ENCODE measurements at regions not wholly inside any gene's neighbourhood (a gene's known extent, or its start where the extent isn't known, plus 50 kb on each side); places are given as distances from the start of the nearest gene placed in this dataset.

DNA sequence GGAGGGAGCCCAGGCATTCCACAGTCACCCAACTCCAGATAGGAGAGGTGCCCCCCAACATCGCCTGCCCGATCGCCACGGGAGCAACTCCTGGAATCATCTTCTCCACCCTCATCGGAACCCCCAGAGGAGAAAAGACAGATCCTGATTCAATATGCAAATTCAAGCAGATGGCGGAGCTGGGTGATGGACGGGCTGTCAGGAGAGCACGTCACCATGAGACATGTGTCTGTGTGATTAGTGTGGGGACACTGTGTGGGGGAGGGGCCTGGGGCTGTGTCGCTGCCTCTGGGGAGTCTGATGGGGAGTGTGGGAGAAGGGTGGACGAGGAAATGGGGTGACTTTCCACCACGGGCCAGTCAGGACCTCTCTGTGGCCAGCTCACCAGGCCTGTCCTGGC lies 90.2 kb upstream of the CSF3R start:
- DNase-seq, result no peak

DNA sequence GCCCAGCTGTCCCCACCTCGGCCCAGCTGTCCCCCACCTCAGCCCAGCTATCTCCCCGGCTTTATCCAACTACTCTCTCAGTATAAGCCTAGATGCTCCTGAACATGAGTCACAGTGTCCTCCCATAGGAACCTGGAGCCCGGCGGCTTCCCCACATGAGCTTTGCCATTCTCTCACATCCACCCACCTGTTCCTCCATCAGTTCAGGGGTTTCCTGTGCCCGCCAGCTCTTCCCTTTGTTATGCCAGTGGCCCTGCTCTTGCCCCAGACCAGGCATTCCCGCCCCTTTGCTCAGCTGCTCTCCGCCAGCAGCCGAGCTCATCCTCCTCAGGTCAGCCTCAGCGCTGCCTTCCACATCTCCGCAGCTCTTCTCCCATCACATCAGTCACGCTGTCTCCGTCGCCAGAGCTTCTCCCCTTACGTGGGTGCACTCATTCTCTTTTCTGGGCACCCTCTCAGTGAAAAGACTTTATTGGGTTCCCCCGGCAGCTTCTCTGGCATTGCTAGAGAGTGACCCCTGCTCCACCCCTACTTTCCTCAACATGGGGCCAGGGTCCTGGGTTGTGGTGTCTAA lies 89.5 kb upstream of the CSF3R start:
- DNase-seq, result no peak

DNA sequence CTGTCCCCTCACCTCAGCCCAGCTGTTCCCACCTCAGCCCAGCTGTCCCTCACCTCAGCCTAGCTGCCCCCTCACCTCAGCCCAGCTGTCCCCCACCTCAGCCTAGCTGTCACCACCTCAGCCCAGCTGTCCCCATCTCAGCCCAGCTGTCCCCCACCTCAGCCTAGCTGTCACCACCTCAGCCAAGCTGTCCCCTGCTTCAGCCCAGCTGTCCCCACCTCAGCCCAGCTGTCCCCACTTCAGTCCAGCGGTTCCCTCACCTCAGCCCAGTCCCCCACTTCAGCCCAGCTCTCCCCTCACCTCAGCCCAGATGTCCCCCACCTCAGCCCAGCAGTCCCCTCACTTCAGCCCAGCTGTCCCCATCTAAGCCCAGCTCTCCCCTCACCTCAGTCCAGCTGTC lies 88.4 kb upstream of the CSF3R start:
- no peak for DNase-seq

DNA sequence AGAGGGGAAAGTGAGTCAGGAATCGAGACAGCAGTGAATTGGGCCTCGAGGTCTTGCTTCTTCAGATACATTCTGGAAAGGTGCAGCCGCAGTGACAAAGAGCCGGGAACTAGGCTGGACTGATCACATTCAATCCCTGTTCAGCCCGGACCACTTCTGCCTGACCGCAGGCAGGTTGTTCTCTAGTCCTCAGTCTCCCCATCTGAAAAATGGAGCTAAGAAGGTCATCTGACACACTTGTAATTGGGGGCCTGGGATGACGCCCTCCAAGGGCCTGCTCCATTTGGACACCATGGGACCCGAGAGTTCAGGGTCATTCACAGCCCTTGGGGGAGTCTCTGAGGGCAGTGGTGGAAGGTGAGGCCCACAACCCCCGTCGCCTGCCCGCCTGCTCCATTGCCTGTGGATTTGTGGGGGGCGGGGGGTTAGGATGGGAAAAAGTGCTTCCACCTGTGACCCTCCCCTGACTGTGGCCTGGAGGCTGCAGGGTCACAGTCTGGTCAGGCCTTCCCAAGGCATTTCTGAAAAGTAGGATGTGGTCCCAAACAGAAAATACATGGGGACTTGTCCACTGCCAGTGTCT lies 87.9 kb upstream of the CSF3R start:
- no peak for DNase-seq

DNA sequence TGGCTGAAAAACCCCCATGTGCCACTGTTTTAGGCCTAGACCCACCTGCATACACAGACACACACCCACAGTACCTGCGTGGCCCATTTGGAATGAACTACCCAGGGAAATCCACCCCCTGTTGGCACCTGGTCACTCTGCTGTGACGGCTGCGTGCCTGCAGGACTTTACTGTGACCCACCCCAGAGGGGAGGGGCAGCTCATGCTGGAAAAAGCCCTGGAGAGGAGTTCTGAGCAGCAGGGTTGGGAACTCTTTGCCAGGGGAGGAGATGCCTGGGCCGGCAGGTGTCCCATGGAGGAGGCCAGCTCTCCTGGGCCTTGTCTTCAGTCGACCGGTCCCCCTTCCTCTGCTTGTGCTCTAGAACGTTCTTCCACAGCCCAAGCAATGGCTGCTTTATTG lies 87.3 kb upstream of the CSF3R start:
- DNase-seq, result no peak

DNA sequence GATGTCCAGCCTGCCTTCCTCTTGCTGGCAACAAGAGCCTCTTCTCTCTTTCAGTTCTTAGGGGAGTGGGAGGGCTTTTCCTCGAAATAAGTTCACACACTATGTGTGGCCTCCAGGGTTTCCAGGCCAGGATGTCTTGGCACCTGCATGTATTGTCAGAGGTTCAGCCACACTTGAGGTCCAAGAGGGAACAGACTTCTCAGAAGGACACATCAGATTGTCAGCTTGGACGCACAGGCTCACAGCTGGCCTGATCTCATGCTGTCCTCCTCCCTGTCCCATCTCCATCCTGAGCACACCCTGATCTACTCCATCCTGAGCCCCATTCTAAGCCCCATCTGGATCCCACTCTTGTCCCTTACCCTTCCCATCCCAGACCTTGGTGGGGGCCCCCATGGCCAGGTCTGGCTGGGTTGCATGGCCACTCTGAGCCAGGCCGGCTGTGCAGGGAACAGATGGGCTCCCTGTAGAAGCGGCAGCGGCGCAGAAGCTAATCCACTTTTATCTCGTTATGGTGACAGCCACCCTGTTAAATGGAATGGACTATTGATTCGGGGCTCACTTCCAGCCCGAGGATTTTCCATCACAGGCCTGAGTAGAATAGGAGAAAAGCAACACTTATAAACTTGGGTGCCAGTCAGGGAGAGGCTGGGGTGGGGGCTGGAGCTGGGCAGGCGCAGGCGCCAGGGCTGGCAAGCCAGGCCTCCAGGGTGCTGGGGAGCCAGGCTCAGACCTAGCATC lies 85.1 kb upstream of the CSF3R start:
- DNase-seq, result no peak

DNA sequence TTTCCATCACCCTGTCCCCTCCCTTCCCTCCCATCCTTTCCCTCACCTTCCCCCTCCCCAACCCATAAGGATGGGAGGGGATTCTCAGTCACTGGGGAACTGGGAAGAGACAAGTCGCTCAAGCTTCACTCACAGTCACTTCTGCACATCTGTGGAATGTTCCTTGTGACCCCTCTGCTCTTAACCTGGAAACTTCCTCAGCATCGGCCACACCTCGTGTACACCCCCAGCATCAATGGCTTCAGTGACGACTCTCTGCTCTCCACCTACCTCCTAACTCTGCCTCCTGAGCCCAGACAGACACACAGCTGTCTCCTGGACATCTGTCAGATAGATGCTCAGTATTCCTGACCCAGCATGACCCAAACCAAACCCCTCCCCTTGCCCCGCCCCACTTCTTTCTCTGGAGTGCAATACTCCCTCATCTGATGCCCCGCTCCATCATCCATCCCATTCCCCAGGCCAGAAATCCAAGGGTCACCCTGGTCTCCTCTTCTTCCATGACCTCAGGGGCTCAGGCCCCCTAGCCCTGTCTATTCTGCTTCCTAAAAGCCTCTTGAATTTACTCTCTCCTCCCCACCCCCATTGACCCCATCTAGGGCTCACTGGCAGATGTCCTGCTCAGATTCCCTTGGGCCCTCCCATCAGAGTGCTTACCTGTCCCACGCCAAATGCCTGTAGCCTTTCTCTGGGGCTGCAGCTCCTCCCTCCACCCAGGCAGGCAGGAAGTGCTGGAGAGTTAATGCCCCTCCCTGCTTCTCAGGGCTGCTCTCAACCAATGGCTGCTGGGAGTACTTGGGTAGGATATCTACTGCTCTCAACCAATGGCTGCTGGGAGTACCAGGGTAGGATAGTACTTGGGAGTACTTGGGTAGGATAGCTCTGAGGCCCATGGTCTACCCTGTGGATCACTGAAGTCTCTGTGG lies 83.1 kb upstream of the CSF3R start:
- no peak for DNase-seq

DNA sequence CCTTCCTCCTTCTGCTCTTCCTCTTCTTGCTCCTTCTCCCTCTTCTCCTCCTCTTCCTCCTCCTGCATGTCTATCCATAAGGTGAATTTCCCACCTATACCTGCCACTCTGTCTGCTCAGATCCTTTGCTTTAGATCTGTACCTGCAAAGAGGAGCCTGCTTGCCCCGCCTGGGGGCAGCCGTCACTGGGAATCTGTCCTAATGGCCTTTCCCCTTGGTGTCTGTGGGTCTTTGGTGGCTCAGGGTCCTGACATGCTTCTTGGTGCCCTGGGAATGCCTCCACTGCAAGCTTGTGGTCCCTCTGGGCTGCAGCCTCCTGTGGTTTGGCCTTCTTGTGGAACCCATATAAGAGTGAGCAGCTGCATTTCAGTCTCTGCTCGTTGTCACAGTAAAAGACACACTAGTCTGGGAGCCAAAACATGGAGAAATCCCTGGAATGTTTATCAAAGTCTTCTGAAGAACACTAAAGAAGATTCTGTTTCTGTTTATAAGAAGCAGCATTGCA lies 79.5 kb upstream of the CSF3R start:
- DNase-seq, result no peak

DNA sequence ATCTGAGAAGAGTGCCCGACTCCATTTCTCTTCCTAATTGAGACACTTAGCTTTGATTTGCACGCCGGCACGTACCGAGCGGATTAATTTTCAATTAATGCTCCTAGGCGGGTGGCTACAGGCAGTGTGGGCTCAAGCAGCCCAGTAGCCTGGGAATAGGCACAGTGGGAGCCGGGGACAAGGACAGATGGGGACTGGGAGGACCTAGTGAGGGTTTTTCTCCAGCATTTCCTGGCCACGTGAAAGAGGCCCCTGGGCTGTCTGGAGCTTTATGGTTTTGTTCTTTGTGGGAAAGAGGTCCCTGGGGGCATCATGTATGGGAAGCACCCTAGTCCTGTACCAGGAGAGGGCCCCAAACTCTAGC lies 78.6 kb upstream of the CSF3R start:
- DNase-seq, result no peak

DNA sequence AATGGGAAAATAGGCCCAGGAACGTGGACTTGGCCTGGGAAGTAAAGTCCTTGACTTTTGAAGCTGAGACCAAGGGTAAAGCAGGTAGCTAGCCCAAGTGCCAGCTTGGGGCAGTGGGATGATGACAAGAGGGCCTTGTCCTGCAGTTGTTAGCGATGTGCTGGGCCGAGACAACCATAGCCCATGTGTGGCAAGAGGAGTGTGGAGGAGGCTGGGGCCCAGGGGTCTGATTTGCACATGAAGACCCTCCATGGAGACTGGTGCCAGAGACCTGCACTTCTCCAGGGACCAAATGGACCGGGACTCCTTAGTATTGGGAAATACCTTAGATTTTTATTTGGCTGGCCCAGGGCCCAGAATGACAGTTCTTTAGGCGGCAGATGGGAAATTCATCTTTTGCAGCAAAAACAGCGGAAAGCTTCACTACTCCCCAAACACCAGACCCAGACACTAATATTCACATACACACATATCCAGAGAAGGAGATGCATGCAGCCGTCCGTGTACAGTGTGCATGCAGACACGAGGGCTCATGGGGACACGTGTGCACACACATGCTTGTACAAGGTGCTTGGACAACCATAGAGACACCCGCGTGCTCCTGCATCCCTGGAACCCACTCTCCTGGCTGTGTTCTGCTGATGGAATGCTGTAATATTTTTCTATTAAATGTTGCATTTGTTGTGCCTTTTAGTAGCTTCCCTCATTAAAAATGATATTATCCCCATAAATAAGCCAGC lies 78.1 kb upstream of the CSF3R start:
- DNase-seq, result no peak

DNA sequence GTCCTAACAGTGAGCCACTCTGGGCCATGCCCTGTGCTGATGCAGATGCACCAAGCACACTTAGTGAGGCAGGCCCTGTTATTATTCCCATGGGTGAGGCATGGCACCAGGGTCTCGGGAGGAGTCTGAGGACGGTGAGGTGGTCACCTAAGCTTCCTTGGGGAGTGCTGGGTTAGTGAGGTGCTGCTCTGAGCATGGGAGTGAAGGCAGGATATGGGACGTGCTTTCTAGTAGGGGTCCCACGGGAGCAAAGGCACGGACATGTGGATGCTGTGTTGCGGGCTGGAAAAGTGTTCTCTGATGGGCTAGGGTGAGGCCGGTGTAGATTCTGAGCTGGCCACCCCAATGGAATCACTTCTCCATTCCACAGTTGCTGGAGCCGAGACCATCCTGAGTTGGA lies 77.5 kb upstream of the CSF3R start:
- no peak for DNase-seq

DNA sequence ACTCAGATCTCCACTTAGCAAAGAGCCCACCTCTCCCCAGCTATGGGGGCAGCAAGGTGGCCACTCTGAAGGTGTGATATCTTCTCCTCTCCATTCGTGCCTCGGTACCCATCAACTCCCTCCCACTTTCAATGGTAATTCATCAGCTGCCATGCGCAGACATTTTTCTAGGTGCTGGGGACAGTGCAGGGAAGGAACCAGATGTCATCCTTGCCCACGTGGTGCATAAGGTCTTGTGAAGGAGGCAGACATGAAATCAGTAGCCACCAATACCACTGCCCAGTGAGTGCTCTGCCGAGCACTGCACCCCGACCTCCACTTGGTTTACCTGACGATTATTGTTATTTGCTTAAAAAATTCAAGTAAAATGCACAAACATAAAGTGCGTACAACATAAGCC lies 76.3 kb upstream of the CSF3R start:
- DNase-seq, result no peak

DNA sequence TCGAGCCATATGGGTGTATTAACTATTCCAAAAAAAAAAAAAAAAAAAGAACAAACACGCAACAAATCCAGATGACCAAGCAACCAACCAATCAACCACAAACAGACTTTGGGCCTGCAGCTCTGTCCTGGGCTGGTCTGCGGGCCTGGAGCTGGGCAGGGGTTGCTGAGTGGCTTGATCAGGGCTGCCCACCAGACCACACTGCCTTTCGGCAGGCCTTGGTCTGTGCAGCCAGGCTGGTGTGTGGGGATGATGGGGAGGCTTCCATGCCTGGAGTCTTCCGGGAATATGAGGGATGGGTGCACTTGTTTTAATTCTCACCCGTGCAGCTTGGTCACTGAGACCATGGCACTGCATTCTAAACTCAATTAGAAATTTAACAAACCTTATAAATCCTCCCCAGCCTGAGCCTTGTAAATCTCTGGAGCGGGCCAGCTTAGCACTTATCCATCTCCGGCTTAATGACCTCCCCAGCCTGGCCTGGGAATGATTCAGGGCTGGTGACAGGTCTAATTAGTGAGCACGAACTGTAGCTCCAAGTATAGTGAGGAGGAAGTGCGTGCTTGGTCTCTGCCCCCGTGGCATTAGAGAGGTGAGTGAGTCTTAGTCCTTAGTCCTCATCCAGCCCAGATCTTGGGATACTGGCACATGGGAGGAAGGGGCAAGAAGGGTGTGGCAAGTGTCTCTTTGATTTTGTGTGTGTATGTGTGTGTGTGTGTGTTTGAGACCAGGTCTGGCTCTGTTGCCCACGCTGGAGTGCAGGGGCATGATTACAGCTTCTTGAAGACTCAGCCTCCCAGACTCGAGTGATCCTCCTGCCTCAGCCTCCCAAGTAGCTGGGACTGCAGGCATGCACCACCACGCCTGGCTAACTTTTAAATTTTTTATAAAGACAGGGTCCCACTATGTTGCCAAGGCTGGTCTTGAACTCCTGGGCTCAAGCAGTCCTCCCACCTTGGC lies 74.6 kb upstream of the CSF3R start:
- no peak for DNase-seq

DNA sequence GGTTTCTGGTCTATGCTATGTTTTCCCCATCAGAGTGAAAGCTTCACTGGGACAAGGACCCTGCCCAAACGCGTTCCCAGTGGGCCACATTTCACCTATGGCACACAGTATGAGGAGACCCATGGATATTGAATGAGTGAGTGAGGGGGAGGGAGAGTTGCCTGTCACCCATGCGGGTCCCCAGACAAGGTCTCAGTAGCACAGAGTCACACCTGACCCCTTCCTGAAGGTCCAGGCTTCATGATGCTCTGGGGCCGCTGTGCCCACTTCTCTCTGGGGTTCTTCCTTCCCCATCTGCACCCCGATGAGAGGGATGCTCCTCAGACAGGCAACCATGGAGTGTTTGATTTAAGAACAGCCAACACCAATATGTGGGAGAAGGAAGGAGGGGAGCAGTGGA lies 72.3 kb upstream of the CSF3R start:
- DNase-seq, result no peak

DNA sequence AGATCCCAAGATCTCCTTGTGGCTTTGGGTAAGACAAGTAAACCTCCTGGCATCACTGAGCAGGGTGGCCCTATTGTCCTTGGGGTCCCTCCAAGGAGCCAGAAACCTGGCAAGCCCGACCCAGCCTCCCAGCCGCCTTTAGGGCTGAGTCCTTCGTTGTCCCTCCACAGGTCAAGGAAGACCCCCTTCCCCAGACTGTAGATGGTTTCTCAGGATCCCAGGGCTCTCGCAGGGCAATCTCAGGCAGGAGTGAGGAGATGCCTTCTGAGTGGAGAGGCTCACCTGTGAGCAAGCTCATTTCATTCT lies 71.6 kb upstream of the CSF3R start:
- no peak for DNase-seq

DNA sequence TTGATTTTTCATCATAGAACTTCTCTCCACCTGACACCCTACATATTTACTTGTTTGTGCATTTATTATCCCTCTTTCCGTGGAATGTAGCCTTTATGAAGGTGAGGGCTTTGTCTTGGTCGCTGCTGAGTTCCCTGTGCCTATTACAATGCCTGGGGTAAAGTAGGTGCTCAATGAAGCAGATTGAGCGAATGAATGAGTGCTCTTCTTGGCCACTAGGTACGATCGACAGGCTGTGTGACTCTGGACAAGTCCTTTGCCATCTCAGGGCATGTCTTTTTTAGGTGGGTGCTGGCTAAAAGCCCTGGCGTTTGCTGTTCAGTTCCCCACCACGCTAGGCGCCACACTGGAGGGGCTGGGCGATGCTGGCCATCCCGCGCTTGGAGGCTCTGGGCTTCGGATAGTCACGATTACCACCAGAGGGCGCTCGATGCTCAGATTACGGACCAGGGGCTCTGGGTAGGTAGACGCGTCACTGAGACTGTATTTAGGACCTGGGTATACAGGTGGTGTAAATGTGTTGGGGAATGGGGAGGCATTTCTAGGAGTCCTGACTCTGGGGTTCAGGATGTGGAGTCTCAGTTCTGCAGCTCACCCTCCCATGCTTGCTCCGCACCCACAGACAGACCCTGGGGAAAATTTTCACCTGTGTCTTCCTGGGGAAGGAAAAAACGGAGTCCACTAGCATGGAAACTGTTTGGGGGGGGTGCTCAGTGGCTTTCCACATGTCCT lies 71.0 kb upstream of the CSF3R start:
- DNase-seq, result peak; percentile 34

DNA sequence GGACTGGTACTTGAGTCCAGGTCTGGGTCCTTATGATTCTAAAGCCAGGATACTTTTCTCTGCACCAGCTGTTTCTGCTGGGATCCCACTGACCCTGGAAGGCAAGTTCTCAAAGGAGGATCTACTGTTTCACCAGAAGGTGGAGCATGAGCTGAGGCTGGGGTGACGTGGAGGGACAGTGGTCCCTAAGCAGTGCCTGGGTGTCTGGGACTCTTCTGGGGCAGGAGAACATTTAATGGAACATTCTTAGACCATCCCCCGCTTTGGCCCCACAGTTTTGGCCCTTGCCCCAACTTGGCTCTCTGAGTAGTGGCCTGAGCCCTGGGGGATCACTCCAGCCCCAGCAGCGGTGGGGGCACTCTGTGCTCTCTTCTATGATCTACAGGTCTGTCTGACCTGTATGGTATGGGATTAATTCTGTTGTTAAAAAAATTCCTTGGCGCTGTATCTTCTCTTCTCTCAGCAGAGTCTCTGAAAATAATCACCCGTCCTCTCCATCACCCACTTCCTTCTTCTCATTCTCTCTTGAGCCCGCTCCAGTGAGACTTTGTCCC lies 60.3 kb upstream of the CSF3R start:
- no peak for DNase-seq

DNA sequence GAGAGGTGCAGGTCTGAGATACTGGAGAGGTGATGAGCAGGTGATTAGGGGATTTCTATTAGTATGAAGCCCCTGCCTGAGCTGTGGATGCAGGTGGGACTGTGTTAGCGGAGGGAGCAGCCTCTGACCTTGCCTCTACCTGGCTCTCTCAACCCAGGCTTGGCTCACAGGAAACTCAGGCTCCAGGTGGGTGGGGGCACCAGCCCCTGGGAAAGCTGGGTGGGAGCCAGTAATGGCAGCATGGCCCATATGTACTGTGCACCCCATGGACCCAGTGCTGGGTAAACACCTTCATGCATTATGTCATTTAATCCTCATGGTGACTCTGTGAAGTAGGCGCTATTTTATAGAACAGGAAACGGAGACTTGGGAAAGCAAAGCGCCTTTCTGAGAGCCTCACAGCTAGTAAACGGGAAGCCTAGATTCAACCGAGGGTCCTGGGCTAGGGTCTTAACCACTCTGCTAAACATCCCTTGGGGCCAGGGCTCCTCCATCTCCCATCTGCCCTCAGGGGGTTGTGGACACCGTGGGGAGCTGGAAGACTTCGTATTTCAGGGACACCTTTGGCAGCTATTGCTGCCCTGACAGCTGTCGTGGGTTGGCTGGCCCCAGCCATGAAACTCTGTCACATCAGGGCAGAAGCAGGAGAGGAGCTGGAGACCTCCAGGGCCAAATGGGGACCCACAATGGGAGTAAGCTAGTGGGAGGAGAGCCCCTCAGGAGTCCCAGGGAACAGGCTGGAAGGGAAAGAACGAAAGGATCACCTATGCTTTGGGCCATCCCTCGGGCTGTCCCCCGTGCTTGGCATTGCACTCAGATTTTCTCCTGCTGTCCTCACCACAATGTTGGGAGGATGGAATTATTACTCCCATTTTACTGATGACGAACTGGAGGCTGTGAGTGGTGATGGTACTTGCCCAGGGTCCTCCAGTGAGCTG lies 59.6 kb upstream of the CSF3R start:
- DNase-seq, result no peak

DNA sequence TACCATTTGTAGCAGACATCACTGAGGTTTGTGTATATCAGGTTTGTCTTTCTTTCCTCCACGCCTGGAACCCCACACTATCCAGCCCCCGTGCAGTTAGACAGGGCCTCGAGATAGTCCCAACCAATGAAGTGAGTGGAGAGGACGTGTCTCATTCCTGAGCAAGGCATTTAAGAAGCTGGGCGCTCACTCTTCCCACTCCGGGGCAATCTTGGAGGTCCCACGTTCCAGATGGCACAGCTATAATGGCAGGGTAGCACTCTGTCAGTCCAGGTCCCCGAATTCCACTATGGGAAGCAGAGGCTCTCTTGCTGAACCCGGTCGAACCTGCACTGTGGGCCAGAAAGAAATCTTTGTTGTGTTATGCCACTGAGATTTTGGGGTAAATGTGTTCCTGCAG lies 57.3 kb upstream of the CSF3R start:
- DNase-seq, result no peak

DNA sequence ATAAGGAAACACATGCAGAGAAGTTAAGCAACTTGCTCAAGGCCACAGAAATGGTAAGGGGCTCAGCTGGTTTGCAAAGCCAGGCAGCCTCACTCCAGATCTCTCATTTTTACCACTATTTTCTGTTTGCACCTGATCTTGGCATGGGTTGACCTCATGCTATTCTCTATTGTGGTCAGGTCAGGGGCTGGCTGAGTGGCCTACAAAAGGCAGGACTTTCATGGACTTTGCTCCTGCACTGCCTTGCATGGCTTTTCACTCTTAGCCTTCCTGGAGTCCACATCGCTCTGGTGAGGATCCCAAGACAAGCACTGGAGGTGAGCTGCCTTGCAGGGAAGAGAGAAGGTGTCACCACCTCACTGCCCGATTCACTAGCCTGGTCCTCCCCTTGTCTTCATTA lies 56.8 kb upstream of the CSF3R start:
- DNase-seq, result no peak

All from activated CD4-positive, alpha-beta T cell treated with anti-CD3 and anti-CD28 coated beads for 1 hour (primary cell).